ENCODE measurements at regions not wholly inside any gene's neighbourhood (a gene's known extent, or its start where the extent isn't known, plus 50 kb on each side); places are given as distances from the start of the nearest gene placed in this dataset.

DNA sequence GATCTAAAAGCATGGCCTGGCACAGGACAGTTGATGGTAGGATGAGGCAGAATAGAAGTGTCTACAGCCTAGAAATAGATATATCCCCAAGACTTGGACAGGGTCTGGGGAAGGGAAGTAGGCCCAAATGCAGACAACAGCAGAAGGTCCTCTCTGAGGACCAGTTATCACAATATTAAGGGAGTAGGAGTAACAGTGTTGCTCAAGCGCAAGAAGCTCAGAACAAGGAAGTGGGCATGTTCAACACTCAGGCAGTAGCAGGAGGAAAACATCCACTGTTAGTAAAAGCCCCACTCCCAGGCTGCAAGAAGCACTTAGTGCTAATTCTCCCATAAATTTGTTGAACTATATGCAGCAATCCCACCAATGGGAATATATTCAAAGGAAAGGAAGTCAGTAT, 314.7 kb downstream of the METTL4 start:
- DNase-seq (ENCODE audit: low spot score), result no peak
- TF ChIP-seq, protein P1, sequence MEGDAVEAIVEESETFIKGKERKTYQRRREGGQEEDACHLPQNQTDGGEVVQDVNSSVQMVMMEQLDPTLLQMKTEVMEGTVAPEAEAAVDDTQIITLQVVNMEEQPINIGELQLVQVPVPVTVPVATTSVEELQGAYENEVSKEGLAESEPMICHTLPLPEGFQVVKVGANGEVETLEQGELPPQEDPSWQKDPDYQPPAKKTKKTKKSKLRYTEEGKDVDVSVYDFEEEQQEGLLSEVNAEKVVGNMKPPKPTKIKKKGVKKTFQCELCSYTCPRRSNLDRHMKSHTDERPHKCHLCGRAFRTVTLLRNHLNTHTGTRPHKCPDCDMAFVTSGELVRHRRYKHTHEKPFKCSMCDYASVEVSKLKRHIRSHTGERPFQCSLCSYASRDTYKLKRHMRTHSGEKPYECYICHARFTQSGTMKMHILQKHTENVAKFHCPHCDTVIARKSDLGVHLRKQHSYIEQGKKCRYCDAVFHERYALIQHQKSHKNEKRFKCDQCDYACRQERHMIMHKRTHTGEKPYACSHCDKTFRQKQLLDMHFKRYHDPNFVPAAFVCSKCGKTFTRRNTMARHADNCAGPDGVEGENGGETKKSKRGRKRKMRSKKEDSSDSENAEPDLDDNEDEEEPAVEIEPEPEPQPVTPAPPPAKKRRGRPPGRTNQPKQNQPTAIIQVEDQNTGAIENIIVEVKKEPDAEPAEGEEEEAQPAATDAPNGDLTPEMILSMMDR (IDR thresholded peaks at IDR 0.05; ENCODE audit: low read depth, low read length, missing input control), result no peak
- TF ChIP-seq ATF3 (IDR thresholded peaks at IDR 0.05) (no peak), FOXA2 (IDR thresholded peaks at IDR 0.05) (no peak), EGR1 (IDR thresholded peaks at IDR 0.05; ENCODE audit: low read depth in 2 of 2) (no peak), RXRA (IDR thresholded peaks at IDR 0.05) (no peak), TAF1 (conservative IDR thresholded peaks at IDR 0.05) (no peak), NR2F2 (IDR thresholded peaks at IDR 0.05) (no peak), FOXA1 (IDR thresholded peaks at IDR 0.05) (no peak), RAD21 (IDR thresholded peaks at IDR 0.05) (no peak), HNF4A (conservative IDR thresholded peaks at IDR 0.05) (no peak), JUND (IDR thresholded peaks at IDR 0.05) (no peak), YY1 (IDR thresholded peaks at IDR 0.05) (no peak), SP1 (IDR thresholded peaks at IDR 0.05) (no peak), GABPA (IDR thresholded peaks at IDR 0.05 in 1 of 2, conservative IDR thresholded peaks at IDR 0.05 in 1 of 2) (no peak), HNF4G (IDR thresholded peaks at IDR 0.05) (no peak)
- TF ChIP-seq, protein P2, sequence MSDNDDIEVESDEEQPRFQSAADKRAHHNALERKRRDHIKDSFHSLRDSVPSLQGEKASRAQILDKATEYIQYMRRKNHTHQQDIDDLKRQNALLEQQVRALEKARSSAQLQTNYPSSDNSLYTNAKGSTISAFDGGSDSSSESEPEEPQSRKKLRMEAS (IDR thresholded peaks at IDR 0.05), result no peak
- TF ChIP-seq, protein P3, sequence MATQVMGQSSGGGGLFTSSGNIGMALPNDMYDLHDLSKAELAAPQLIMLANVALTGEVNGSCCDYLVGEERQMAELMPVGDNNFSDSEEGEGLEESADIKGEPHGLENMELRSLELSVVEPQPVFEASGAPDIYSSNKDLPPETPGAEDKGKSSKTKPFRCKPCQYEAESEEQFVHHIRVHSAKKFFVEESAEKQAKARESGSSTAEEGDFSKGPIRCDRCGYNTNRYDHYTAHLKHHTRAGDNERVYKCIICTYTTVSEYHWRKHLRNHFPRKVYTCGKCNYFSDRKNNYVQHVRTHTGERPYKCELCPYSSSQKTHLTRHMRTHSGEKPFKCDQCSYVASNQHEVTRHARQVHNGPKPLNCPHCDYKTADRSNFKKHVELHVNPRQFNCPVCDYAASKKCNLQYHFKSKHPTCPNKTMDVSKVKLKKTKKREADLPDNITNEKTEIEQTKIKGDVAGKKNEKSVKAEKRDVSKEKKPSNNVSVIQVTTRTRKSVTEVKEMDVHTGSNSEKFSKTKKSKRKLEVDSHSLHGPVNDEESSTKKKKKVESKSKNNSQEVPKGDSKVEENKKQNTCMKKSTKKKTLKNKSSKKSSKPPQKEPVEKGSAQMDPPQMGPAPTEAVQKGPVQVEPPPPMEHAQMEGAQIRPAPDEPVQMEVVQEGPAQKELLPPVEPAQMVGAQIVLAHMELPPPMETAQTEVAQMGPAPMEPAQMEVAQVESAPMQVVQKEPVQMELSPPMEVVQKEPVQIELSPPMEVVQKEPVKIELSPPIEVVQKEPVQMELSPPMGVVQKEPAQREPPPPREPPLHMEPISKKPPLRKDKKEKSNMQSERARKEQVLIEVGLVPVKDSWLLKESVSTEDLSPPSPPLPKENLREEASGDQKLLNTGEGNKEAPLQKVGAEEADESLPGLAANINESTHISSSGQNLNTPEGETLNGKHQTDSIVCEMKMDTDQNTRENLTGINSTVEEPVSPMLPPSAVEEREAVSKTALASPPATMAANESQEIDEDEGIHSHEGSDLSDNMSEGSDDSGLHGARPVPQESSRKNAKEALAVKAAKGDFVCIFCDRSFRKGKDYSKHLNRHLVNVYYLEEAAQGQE (IDR thresholded peaks at IDR 0.05), result no peak
- TF ChIP-seq, protein P4, sequence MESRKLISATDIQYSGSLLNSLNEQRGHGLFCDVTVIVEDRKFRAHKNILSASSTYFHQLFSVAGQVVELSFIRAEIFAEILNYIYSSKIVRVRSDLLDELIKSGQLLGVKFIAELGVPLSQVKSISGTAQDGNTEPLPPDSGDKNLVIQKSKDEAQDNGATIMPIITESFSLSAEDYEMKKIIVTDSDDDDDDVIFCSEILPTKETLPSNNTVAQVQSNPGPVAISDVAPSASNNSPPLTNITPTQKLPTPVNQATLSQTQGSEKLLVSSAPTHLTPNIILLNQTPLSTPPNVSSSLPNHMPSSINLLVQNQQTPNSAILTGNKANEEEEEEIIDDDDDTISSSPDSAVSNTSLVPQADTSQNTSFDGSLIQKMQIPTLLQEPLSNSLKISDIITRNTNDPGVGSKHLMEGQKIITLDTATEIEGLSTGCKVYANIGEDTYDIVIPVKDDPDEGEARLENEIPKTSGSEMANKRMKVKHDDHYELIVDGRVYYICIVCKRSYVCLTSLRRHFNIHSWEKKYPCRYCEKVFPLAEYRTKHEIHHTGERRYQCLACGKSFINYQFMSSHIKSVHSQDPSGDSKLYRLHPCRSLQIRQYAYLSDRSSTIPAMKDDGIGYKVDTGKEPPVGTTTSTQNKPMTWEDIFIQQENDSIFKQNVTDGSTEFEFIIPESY (IDR thresholded peaks at IDR 0.05), result no peak
- no peak overlapping the region for H3K27ac ChIP-seq (ENCODE audit: low read depth in 1 of 2, low read length in 2 of 2)
- H3K27me3 ChIP-seq (ENCODE audit: control insufficient read depth in 4 of 4, insufficient read depth in 4 of 4, low read length in 3 of 4), result no peaks in the 10 kb centered on the region
- H3K4me1 ChIP-seq (ENCODE audit: control insufficient read depth in 4 of 4, insufficient read depth in 4 of 4, low read length in 3 of 4), result no peaks in the 10 kb centered on the region
- peaks cover 0 to 2% (median 0%) of the 10 kb centered on the region in 4 donors for H3K9me3 ChIP-seq (ENCODE audit: control insufficient read depth in 4 of 4, low read length in 3 of 4)
- WGBS, result 94% methylated on average over 1 of the region's 1 CpG
- no peaks in the 10 kb centered on the region for H3K36me3 ChIP-seq (ENCODE audit: control insufficient read depth in 4 of 4, insufficient read depth in 3 of 4, low read depth in 1 of 4, low read length in 3 of 4)
- H3K4me3 ChIP-seq (ENCODE audit: low read depth in 1 of 3, low read length in 3 of 3), result no peak overlapping the region
- no peak overlapping the region for H3K9ac ChIP-seq (ENCODE audit: low read depth in 1 of 2, low read length in 2 of 2)
